Activated CD4-positive, CD25-positive, alpha-beta regulatory T cell treated with anti-CD3 and anti-CD28 coated beads, Interleukin-2, amount 50 U/mL, for 24 hours (primary cell): ENCODE measurements at regions not wholly inside any gene's neighbourhood (a gene's known extent, or its start where the extent isn't known, plus 50 kb on each side); places are given as distances from the start of the nearest gene placed in this dataset.
"Not testable (repeated sequence)": the region's sequence is repeated elsewhere in the genome, so short reads cannot be mapped to it uniquely, and the experiment has no call there.

Experiments used
- ATAC-seq, 2 donors: fragments of 150-1000 bp; cut with Tn5 transposase; one replicate each; pipeline ENCODE4 v1.10.0; 2021; ENCODE audit warnings: mild to moderate bottlenecking in 1 of 2, moderate library complexity in 1 of 2

- no peak for ATAC-seq
Observed at GRCh38 chr16:47851146-47851545, 304.6 kb downstream of the ABCC12 start.

- ATAC-seq, result no peak
Observed at GRCh38 chr16:47849736-47850135, 306.1 kb downstream of the ABCC12 start.

- no peak for ATAC-seq
Observed at GRCh38 chr16:47848421-47849109, 307.2 kb downstream of the ABCC12 start.

- ATAC-seq, result no peak
Observed at GRCh38 chr16:47847220-47847970, 308.4 kb downstream of the ABCC12 start.

- no peak for ATAC-seq
Observed at GRCh38 chr16:47834485-47835024, 321.2 kb downstream of the ABCC12 start.

GRCh38 chr16:47833771-47834170 lies 322.0 kb downstream of the ABCC12 start:
- no peak for ATAC-seq

GRCh38 chr16:47829850-47830600 lies 325.8 kb downstream of the ABCC12 start:
- no peak for ATAC-seq

- ATAC-seq, result no peak
Observed at GRCh38 chr16:47826070-47826469, 329.7 kb downstream of the ABCC12 start.

- ATAC-seq, result no peak
Observed at GRCh38 chr16:47817048-47817447, 338.7 kb downstream of the ABCC12 start.

GRCh38 chr16:47816511-47816910 lies 339.3 kb downstream of the ABCC12 start:
- ATAC-seq, result no peak

- ATAC-seq, result no peak
Observed at GRCh38 chr16:47815655-47816054, 340.1 kb downstream of the ABCC12 start.

- not testable (repeated sequence) for ATAC-seq
Observed at GRCh38 chr16:47811758-47812157, 344.0 kb downstream of the ABCC12 start.

- no peak for ATAC-seq
Observed at GRCh38 chr16:47806309-47806847, 345.2 kb downstream of the PHKB start.

GRCh38 chr16:47787696-47788095 lies 326.6 kb downstream of the PHKB start:
- ATAC-seq, result no peak

GRCh38 chr16:47781673-47782072 lies 320.5 kb downstream of the PHKB start:
- no peak for ATAC-seq

GRCh38 chr16:47780213-47780875 lies 319.2 kb downstream of the PHKB start:
- ATAC-seq, result no peak

- ATAC-seq, result peak; percentile 78 to 82
Observed at GRCh38 chr16:47779201-47780016, 318.3 kb downstream of the PHKB start.

GRCh38 chr16:47778106-47778801 lies 317.1 kb downstream of the PHKB start:
- ATAC-seq, result no peak

- no peak for ATAC-seq
Observed at GRCh38 chr16:47777220-47777619, 316.1 kb downstream of the PHKB start.

- no peak for ATAC-seq
Observed at GRCh38 chr16:47774661-47775060, 313.5 kb downstream of the PHKB start.

GRCh38 chr16:47753659-47754058 lies 292.5 kb downstream of the PHKB start:
- no peak for ATAC-seq
